K562 (cell line): ENCODE measurements at regions not wholly inside any gene's neighbourhood (a gene's known extent, or its start where the extent isn't known, plus 50 kb on each side); places are given as distances from the start of the nearest gene placed in this dataset.

Experiments used
- ATAC-seq: fragments of 200-7000 bp; cut with Tn5 transposase; 3 replicates; pipeline ENCODE4 v1.9.1; 2020; ENCODE audit warnings: moderate library complexity
- BruUV-seq: library from RNA; stranded (reverse); fragments of 400-500 nt; replicated peaks from 2 replicates; lab custom pipeline; 2021; lab: Mats Ljungman, UMichigan
- CTCF ChIA-PET: fragments of 300-600 bp; formaldehyde crosslinking; extraction: SDS; loops from one replicate; lab custom pipeline; 2021; ENCODE audit warnings: low intra/inter-chr PET ratio; lab: Yijun Ruan, JAX
- POLR2A ChIA-PET: fragments of 300-600, 350-650 bp; sonication (Branson Sonifier 250); formaldehyde crosslinking; extraction: SDS; loops from one replicate; lab custom pipeline; 2021; ENCODE audit warnings: antibody characterized with exemption, inconsistent platforms; lab: Yijun Ruan, JAX
- DNase-seq, 4 experiments: peaks; one replicate each; pipeline versions ENCODE4 v3.0.0 to v3.0.0-alpha.2; 2011 to 2018; ENCODE audit warnings: low spot score in 3 of 4, mixed read lengths in 3 of 4; ENCODE audit errors: extremely low read depth in 1 of 4
- FAIRE-seq: peaks from 2 replicates; lab custom pipeline; 2011; peaks lifted over from hg19 to GRCh38; lab: Jason Lieb, UNC
- H2AFZ ChIP-seq: 2 replicates; pipeline ENCODE4 v1.6.0; 2011; ENCODE audit warnings: low read depth, low read length, control low read depth, inconsistent platforms
- H3K27ac ChIP-seq: fragments of 200-600 bp; 3 replicates; pipeline ENCODE4 v1.8.0; 2011; ENCODE audit warnings: low read depth, mild to moderate bottlenecking, control low read depth, inconsistent platforms, low read length, moderate library complexity, mixed read lengths; ENCODE audit errors: extremely low read depth
- H3K27me3 ChIP-seq, 2 experiments: fragments of 300-600 bp in 1 of 2; 2 replicates in 1 of 2; 3 replicates in 1 of 2; pipeline versions ENCODE4 v1.6.0 to v1.8.0; 2011; ENCODE audit warnings: inconsistent platforms in 2 of 2, low read length in 2 of 2, mild to moderate bottlenecking in 1 of 2, mixed read lengths in 1 of 2, moderate library complexity in 1 of 2; ENCODE audit not compliant: control insufficient read depth in 2 of 2, insufficient read depth in 2 of 2
- H3K36me3 ChIP-seq: fragments of 300-600 bp; 3 replicates; pipeline ENCODE4 v1.8.0; 2011; ENCODE audit warnings: mild to moderate bottlenecking, low read length, inconsistent platforms; ENCODE audit not compliant: control insufficient read depth, insufficient read depth
- H3K4me1 ChIP-seq, 2 experiments: fragments of 200-600 bp in 1 of 2; replicated peaks in 1 of 2; 2 replicates in 1 of 2; 3 replicates in 1 of 2; pipeline versions ENCODE4 v1.5.1 to v1.8.0; 2011; ENCODE audit warnings: inconsistent platforms in 2 of 2, low read length in 2 of 2, mild to moderate bottlenecking in 1 of 2, mixed read lengths in 1 of 2, moderate library complexity in 1 of 2; ENCODE audit not compliant: control insufficient read depth in 2 of 2, insufficient read depth in 2 of 2
- H3K4me2 ChIP-seq: 2 replicates; pipeline ENCODE4 v1.6.1; 2011; ENCODE audit warnings: low read length, control low read depth, inconsistent platforms, mixed read lengths; ENCODE audit not compliant: insufficient read depth
- H3K4me3 ChIP-seq: fragments of 200-600 bp; sonication (generic), shearing (Covaris generic); 2 replicates; pipeline ENCODE4 v1.5.1; 2016; ENCODE audit warnings: control low read depth, inconsistent platforms
- H3K79me2 ChIP-seq: fragments of 200-600 bp; 3 replicates; pipeline ENCODE4 v1.8.0; 2011; ENCODE audit warnings: low read length, inconsistent platforms; ENCODE audit not compliant: control insufficient read depth, insufficient read depth
- H3K9ac ChIP-seq, 2 experiments: 2 replicates each; pipeline versions ENCODE4 v1.6.0 to v1.6.1; 2011; ENCODE audit warnings: low read depth in 2 of 2, low read length in 2 of 2, control low read depth in 1 of 2, inconsistent platforms in 1 of 2, mild to moderate bottlenecking in 1 of 2, mixed read lengths in 1 of 2; ENCODE audit not compliant: insufficient read depth in 1 of 2
- H3K9me1 ChIP-seq: one replicate; pipeline ENCODE4 v1.6.0; 2011; ENCODE audit warnings: inconsistent platforms, mild to moderate bottlenecking, low read length, moderate library complexity; ENCODE audit not compliant: control insufficient read depth, insufficient read depth
- H3K9me3 ChIP-seq: replicated peaks from 2 replicates; pipeline ENCODE4 v1.5.1; 2011; ENCODE audit warnings: low read depth, low read length, inconsistent platforms; ENCODE audit not compliant: control insufficient read depth, insufficient read depth
- H4K20me1 ChIP-seq: replicated peaks from 2 replicates; pipeline ENCODE4 v1.6.1; 2011; ENCODE audit warnings: low read length, inconsistent platforms, mixed read lengths; ENCODE audit not compliant: control insufficient read depth, insufficient read depth
- ATF4 ChIP-seq: fragments of 450-650 bp; formaldehyde crosslinking; IDR thresholded peaks from 2 replicates; pipeline ENCODE4 v1.4.0; 2022; ENCODE audit warnings: mild to moderate bottlenecking, moderate library complexity
- BCL6 ChIP-seq: fragments of 250-450 bp; sonication (Bioruptor Pico); IDR thresholded peaks from 2 replicates; pipeline ENCODE4 v1.4.0; 2020
- BCOR ChIP-seq: fragments of 450-650 bp; IDR thresholded peaks from 2 replicates; pipeline ENCODE4 v1.6.1; 2016
- DDX20 ChIP-seq: fragments of 450-650 bp; IDR thresholded peaks from 2 replicates; pipeline ENCODE4 v1.6.1; 2016; ENCODE audit warnings: missing genetic modification characterization, low read depth, mild to moderate bottlenecking, missing compliant biosample characterization, moderate library complexity
- DMBX1 ChIP-seq: fragments of 250-450 bp; sonication (Bioruptor Pico); IDR thresholded peaks from 2 replicates; pipeline ENCODE4 v1.8.0; 2022; ENCODE audit warnings: inconsistent platforms, mild to moderate bottlenecking, moderate library complexity, borderline replicate concordance
- MAZ ChIP-seq, 2 experiments: fragments of 450-650 bp in 1 of 2; sonication (generic) in 1 of 2; formaldehyde crosslinking; IDR thresholded peaks in 1 of 2; conservative IDR thresholded peaks in 1 of 2; 2 replicates each; pipeline versions ENCODE4 v1.4.0 to v1.5.0; 2020; ENCODE audit warnings: mild to moderate bottlenecking in 1 of 2, missing genetic modification reagents in 1 of 2
- MTA1 ChIP-seq: fragments of 450-650 bp; IDR thresholded peaks from 2 replicates; pipeline ENCODE4 v1.6.1; 2017; ENCODE audit warnings: borderline replicate concordance
- NR2F6 ChIP-seq: fragments of 450-650 bp; formaldehyde crosslinking; IDR thresholded peaks from 2 replicates; pipeline ENCODE4 v1.4.0; 2020; ENCODE audit warnings: mild to moderate bottlenecking
- SNRNP70 ChIP-seq: fragments of 200-400 bp; formaldehyde crosslinking; optimal IDR thresholded peaks from 2 replicates; pipeline ENCODE3; 2017; ENCODE audit warnings: low read depth, low read length
- ZFX ChIP-seq: sonication (generic); formaldehyde crosslinking; IDR thresholded peaks from 2 replicates; pipeline ENCODE4 v1.8.0; 2022; ENCODE audit warnings: mild to moderate bottlenecking, missing genetic modification reagents, moderate library complexity
- ZHX1 ChIP-seq: fragments of 150-350 bp; conservative IDR thresholded peaks from 2 replicates; pipeline ENCODE4 v1.6.1; 2014; ENCODE audit warnings: low read length
- ZNF24 ChIP-seq: fragments of 450-650 bp; IDR thresholded peaks from 2 replicates; pipeline ENCODE4 v1.6.1; 2016
- ZNF282 ChIP-seq: sonication (generic); formaldehyde crosslinking; IDR thresholded peaks from 2 replicates; pipeline ENCODE4 v1.8.1; 2023; ENCODE audit warnings: missing genetic modification reagents
- ZNF449 ChIP-seq: fragments of 250-450 bp; sonication (Bioruptor Pico); IDR thresholded peaks from 2 replicates; pipeline ENCODE4 v1.8.0; 2022; ENCODE audit warnings: moderate library complexity, mild to moderate bottlenecking, inconsistent platforms
- ZNF511 ChIP-seq: sonication (generic); formaldehyde crosslinking; IDR thresholded peaks from 2 replicates; pipeline ENCODE4 v1.8.0; 2022; ENCODE audit warnings: mild to moderate bottlenecking, missing genetic modification reagents
- ZNF695 ChIP-seq: fragments of 450-650 bp; formaldehyde crosslinking; IDR thresholded peaks from 2 replicates; pipeline ENCODE4 v1.4.0; 2020; ENCODE audit warnings: mild to moderate bottlenecking, moderate library complexity
- ZNF830 ChIP-seq: fragments of 250-450 bp; sonication (Bioruptor Pico); IDR thresholded peaks from 2 replicates; pipeline ENCODE4 v1.5.0; 2021; ENCODE audit warnings: mild to moderate bottlenecking
- WGBS: fragments of 100-300 bp; shearing (Covaris generic); methylation state at CpG from one replicate; pipeline ENCODE4 v1.1.6; 2016; ENCODE audit warnings: low coverage, mixed read lengths; ENCODE audit not compliant: insufficient coverage; ENCODE audit errors: missing lambda C conversion rate; 5-methylcytosine and 5-hydroxymethylcytosine counted together
- in situ Hi-C: fragments of 300-500 bp; cut with MboI; formaldehyde crosslinking; loops from 4 replicates; pipeline ENCODE4 v1.15.0; 2018; ENCODE audit warnings: inconsistent platforms, mixed read lengths
- intact Hi-C: fragments of 100-400 bp; cut with micrococcal nuclease; formaldehyde crosslinking; loops from 2 replicates; pipeline ENCODE4 v1.14.2; 2022

- TF ChIP-seq MAZ (CRISPR knock-in tag; conservative IDR thresholded peaks at IDR 0.05 in 1 of 2, IDR thresholded peaks at IDR 0.05 in 1 of 2) = no peak
- TF ChIP-seq, all 486 proteins: peak for 0
Measured at GRCh38 chr7:69129951-69130350, 468.3 kb upstream of the AUTS2 start (continued).

- FAIRE-seq (no peak), DNase-seq (no peak), ATAC-seq (no peak)
- Histone ChIP-seq H3K4me3 (no peak overlapping the region), H3K9me1 (no peaks in the 10 kb centered on the region), H3K4me2 (no peak overlapping the region), H3K27ac (no peak overlapping the region), H3K9ac (no peak overlapping the region), H3K4me1 (no peaks in the 10 kb centered on the region), H4K20me1 (no peaks in the 10 kb centered on the region), H2AFZ (no peak overlapping the region), H3K36me3 (no peaks in the 10 kb centered on the region), H3K79me2 (no peaks in the 10 kb centered on the region), H3K9me3 (no peaks in the 10 kb centered on the region), H3K27me3 (peaks cover 0 to 6% of the 10 kb centered on the region in 2 experiments; a peak in 1 of 5 replicates)
- intact Hi-C loops (no loop called here), in situ Hi-C loops (no loop called here)
- WGBS = 0% methylated on average over 2 of the region's 2 CpGs
- POLR2A ChIA-PET = no interaction called here
- BruUV-seq = no TSS peak
- CTCF ChIA-PET = no interaction called here
- TF ChIP-seq NR2F6 (CRISPR knock-in tag) = no peak
- no peak for TF ChIP-seq SNRNP70
- TF ChIP-seq ZFX (CRISPR knock-in tag) = no peak
- no peak for TF ChIP-seq ZNF830 (CRISPR knock-in tag)
- no peak for TF ChIP-seq ZNF24
- TF ChIP-seq DDX20 (tag) = no peak
- no peak for TF ChIP-seq ZNF695 (CRISPR knock-in tag)
- no peak for TF ChIP-seq ZNF511 (CRISPR knock-in tag)
- no peak for TF ChIP-seq ZNF282 (CRISPR knock-in tag)
- no peak for TF ChIP-seq ZHX1
- TF ChIP-seq ZNF449 (CRISPR knock-in tag) = no peak
- no peak for TF ChIP-seq BCOR
- no peak for TF ChIP-seq MTA1
- no peak for TF ChIP-seq DMBX1 (CRISPR knock-in tag)
- TF ChIP-seq ATF4 (CRISPR knock-in tag) = no peak
- TF ChIP-seq BCL6 (CRISPR knock-in tag) = no peak
Measured at GRCh38 chr7:69130396-69130795, 467.9 kb upstream of the AUTS2 start.
